Right lobe of liver (tissue), 6 donors: ENCODE measurements at regions not wholly inside any gene's neighbourhood (a gene's known extent, or its start where the extent isn't known, plus 50 kb on each side); places are given as distances from the start of the nearest gene placed in this dataset.

Source experiments
- ATAC-seq, 4 donors: fragments of 200-7000 bp; cut with Tn5 transposase; one replicate each; pipeline ENCODE4 v1.9.1; 2020; ENCODE audit warnings: mild to moderate bottlenecking in 4 of 4, moderate library complexity in 4 of 4
- DNase-seq, 3 donors: peaks; one replicate each; pipeline ENCODE4 v3.0.0-alpha.2; 2020
- H3K27ac ChIP-seq, 3 donors: fragments of 200-600 bp; one replicate each; pipeline ENCODE4 v1.8.0; 2022
- H3K27me3 ChIP-seq, 2 donors: fragments of 200-600 bp; one replicate each; pipeline ENCODE4 v1.8.0; 2022
- H3K36me3 ChIP-seq, 4 donors: fragments of 200-600 bp; sonication (generic) in 1 of 4; one replicate each; pipeline versions ENCODE4 v1.5.1 to v1.8.0; 2017 to 2022; ENCODE audit warnings: control low read depth in 1 of 4
- H3K4me1 ChIP-seq, 4 donors: fragments of 200-600 bp; sonication (generic) in 1 of 4; one replicate each; pipeline versions ENCODE4 v1.5.1 to v1.8.0; 2017 to 2022; ENCODE audit warnings: control low read depth in 1 of 4
- H3K4me3 ChIP-seq, 3 donors: fragments of 200-600 bp; one replicate each; pipeline ENCODE4 v1.8.0; 2022
- H3K9me3 ChIP-seq, 4 donors: fragments of 200-600 bp; sonication (generic) in 1 of 4; one replicate each; pipeline versions ENCODE4 v1.5.1 to v1.8.0; 2017 to 2022; ENCODE audit warnings: control low read depth in 1 of 4
- POLR2A ChIP-seq: fragments of 450-650 bp; IDR thresholded peaks from one replicate; pipeline ENCODE4 v1.6.1; 2017; ENCODE audit warnings: antibody characterized with exemption, mild to moderate bottlenecking
- WGBS: methylation state at CpG from one replicate; pipeline ENCODE4 v1.1.6; 2018; ENCODE audit warnings: low coverage, low lambda C conversion rate; ENCODE audit not compliant: insufficient coverage; ENCODE audit errors: missing lambda C conversion rate; 5-methylcytosine and 5-hydroxymethylcytosine counted together
- intact Hi-C, 2 donors: fragments of 100-400 bp; cut with DNase I; formaldehyde crosslinking; loops; one replicate each; pipeline versions ENCODE4 v1.11.2 to v1.14.1; 2022
- TF ChIP-seq, protein P1 (sequence below), 4 donors: fragments of 200-600 bp in 3 of 4; fragments of 450-650 bp in 1 of 4; IDR thresholded peaks; one replicate each; pipeline versions ENCODE4 v1.5.1 to v1.8.0; 2016 to 2022; ENCODE audit warnings: antibody characterized with exemption in 4 of 4, mild to moderate bottlenecking in 2 of 4
- donor health status: DM: no; HTN: yes; CAD: no.
- donor health status: DM: no; HTN: no; CAD: no.
- donor health status: DM: no; HTN: no; CAD: no.
- donor health status: DM: no; HTN: yes; CAD: no.
- donor health status: DM: no; HTN: yes; CAD: no.

DNA sequence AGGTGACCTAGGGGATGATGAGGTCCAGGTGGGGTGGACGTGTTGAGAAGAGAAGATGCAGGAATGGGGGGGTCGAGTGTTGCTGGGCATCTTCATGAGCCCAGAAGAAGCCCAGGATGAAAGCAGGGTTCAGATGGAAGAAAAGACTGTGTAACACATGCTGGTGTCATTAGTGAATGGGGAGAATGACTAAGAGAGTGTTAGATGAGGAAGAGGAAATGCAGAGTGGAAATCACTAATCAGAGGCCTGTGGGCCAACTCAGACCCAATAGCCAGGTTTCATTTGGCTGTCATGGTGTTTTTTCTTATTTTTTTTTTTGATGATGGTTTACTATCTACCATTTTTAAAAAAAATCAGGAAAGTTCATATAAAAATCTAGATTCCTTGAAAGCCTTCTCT, 180.8 kb upstream of the CAMK1G start:
- H3K27ac ChIP-seq = no peak overlapping the region
- H3K4me3 ChIP-seq = no peak overlapping the region
- ATAC-seq = no peak
- H3K36me3 ChIP-seq = no peaks in the 10 kb centered on the region
- no peaks in the 10 kb centered on the region for H3K27me3 ChIP-seq
- intact Hi-C loops = no loop called here
- H3K9me3 ChIP-seq = no peaks in the 10 kb centered on the region
- no peak for TF ChIP-seq POLR2A
- TF ChIP-seq, protein P1, sequence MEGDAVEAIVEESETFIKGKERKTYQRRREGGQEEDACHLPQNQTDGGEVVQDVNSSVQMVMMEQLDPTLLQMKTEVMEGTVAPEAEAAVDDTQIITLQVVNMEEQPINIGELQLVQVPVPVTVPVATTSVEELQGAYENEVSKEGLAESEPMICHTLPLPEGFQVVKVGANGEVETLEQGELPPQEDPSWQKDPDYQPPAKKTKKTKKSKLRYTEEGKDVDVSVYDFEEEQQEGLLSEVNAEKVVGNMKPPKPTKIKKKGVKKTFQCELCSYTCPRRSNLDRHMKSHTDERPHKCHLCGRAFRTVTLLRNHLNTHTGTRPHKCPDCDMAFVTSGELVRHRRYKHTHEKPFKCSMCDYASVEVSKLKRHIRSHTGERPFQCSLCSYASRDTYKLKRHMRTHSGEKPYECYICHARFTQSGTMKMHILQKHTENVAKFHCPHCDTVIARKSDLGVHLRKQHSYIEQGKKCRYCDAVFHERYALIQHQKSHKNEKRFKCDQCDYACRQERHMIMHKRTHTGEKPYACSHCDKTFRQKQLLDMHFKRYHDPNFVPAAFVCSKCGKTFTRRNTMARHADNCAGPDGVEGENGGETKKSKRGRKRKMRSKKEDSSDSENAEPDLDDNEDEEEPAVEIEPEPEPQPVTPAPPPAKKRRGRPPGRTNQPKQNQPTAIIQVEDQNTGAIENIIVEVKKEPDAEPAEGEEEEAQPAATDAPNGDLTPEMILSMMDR (IDR thresholded peaks at IDR 0.05) = no peak
- H3K4me1 ChIP-seq = peaks cover 0 to 15% (median 8%) of the 10 kb centered on the region in 4 donors
- DNase-seq = no peak
- WGBS = 24% methylated on average over 2 of the region's 2 CpGs

DNA sequence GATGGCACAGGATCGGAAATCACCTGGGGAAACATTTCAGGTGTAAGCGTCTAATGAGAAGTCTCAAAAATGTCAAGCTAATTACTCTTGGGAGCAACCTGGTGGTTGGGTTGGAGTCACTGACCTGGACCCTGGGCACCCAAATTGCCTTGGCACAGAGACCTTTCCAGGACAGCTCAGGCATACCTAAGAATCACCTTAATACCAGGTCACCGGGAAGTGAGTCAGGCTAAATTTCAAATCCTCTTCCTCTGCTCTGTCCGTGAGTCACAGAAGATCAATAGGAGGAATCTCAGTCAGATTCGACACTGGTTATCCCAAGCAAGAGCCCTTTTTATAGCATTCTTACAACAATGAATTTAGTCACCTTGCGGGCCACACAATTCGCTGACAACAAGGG, 179.6 kb upstream of the CAMK1G start:
- WGBS = 63% methylated on average over 3 of the region's 7 CpGs
- intact Hi-C loops = no loop called here
- H3K4me3 ChIP-seq = no peak overlapping the region
- no peaks in the 10 kb centered on the region for H3K9me3 ChIP-seq
- no peak overlapping the region for H3K27ac ChIP-seq
- no peaks in the 10 kb centered on the region for H3K27me3 ChIP-seq
- DNase-seq (no peak), ATAC-seq (no peak)
- TF ChIP-seq, protein P1 (IDR thresholded peaks at IDR 0.05) = no peak
- no peak for TF ChIP-seq POLR2A
- H3K36me3 ChIP-seq = no peaks in the 10 kb centered on the region
- H3K4me1 ChIP-seq = peaks cover 0 to 6% (median 4%) of the 10 kb centered on the region in 4 donors

DNA sequence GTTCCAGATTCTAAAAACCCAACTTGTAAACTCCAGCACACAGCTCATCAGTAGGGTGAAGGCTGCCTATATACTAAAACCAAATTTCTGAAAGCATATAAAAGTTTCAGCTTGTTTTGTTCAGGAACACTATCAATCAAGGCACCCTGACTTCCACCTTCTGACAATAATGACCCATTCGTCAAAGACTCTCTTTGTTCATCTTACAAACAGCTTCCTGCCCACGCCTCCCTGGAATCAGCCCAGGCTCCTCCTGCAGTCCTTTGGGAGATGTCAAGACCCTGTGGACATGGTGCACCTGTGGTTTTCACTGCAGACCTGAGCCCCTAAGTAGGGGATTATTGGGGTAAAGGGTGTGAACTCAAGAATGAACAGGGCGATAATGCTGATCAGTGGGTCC, 178.9 kb upstream of the CAMK1G start:
- H3K36me3 ChIP-seq = no peaks in the 10 kb centered on the region
- TF ChIP-seq POLR2A = no peak
- TF ChIP-seq, protein P1 (IDR thresholded peaks at IDR 0.05) = no peak
- ATAC-seq = no peak
- intact Hi-C loops = no loop called here
- H3K9me3 ChIP-seq = no peaks in the 10 kb centered on the region
- WGBS = 46% methylated on average over 2 of the region's 3 CpGs
- H3K27ac ChIP-seq = no peak overlapping the region
- no peak overlapping the region for H3K4me3 ChIP-seq
- no peaks in the 10 kb centered on the region for H3K4me1 ChIP-seq
- no peak for DNase-seq
- no peaks in the 10 kb centered on the region for H3K27me3 ChIP-seq

DNA sequence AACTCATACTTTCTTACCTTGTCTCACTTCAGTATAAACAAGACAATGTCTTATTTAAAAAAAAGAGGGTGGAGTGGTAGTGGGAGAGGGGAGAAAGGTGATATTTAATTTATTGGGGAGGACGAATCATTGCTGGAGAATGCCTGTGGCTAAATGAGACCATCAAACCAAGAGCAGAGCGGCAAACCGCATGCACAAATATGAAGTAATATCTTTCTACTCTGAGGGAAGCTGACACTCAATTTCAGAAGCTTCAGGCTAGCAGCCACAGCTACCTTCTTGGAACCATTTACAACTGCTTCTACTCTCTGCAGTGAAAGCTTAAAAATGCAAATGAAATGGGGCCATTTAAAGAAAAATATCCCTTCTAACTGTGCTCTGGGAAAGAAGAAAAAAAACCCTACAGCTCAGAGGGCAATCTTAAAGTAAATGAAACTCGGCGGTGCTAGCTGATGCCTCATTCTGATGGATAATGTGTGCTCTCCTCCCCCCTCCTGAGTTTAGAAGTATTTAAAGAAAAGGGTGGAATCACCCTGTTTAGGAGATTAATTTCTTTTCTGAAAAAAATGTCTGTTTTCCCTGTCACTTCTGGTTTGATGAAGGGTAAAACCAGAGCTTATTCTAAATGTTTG, 178.2 kb upstream of the CAMK1G start:
- H3K9me3 ChIP-seq = no peaks in the 10 kb centered on the region
- H3K27ac ChIP-seq = no peak overlapping the region
- ATAC-seq = no peak
- H3K4me3 ChIP-seq = no peak overlapping the region
- no peaks in the 10 kb centered on the region for H3K4me1 ChIP-seq
- no peaks in the 10 kb centered on the region for H3K36me3 ChIP-seq
- DNase-seq = no peak
- intact Hi-C loops = no loop called here
- no peaks in the 10 kb centered on the region for H3K27me3 ChIP-seq
- TF ChIP-seq POLR2A = no peak
- TF ChIP-seq, protein P1 (IDR thresholded peaks at IDR 0.05) = no peak
- 20% methylated on average over 5 of the region's 5 CpGs for WGBS

DNA sequence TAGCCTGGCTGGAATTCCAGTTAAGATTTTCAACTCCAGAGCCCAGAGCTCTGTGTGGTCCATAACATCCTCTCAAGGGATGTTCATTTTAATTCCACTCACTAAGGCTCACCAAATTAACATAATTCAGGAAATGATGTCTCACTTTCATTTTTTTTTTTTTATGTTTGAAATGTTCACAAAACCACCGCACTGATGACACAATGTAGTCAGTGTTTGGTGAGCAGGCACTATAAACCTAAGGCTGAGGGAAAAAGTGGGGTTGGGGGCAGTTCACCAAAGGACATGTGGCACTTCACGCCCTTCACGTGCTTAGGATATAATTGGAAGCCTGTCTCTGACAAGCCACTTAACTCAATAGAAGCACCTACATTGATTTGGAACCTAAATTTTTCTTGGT, 177.3 kb upstream of the CAMK1G start:
- no peak for TF ChIP-seq POLR2A
- TF ChIP-seq, protein P1 (IDR thresholded peaks at IDR 0.05) = no peak

More for the DNA sequence above, 177.3 kb upstream of the CAMK1G start:
- ATAC-seq (no peak), DNase-seq (no peak)
- intact Hi-C loops = no loop called here
- no peaks in the 10 kb centered on the region for H3K36me3 ChIP-seq
- no peak overlapping the region for H3K27ac ChIP-seq
- H3K4me1 ChIP-seq = no peaks in the 10 kb centered on the region
- H3K27me3 ChIP-seq = no peaks in the 10 kb centered on the region
- H3K9me3 ChIP-seq = no peaks in the 10 kb centered on the region
- WGBS = 51% methylated on average over 3 of the region's 3 CpGs
- H3K4me3 ChIP-seq = no peak overlapping the region
